ENCODE measurements at regions not wholly inside any gene's neighbourhood (a gene's known extent, or its start where the extent isn't known, plus 50 kb on each side); places are given as distances from the start of the nearest gene placed in this dataset.
A peak's percentile ranks its signal among the peaks of the same experiment; 100 is the strongest.

- Histone ChIP-seq H3K27ac (replicated peaks) (no peak overlapping the region), H3K4me3 (replicated peaks; ENCODE audit: insufficient read depth, low read length) (no peak overlapping the region), H3K27me3 (ENCODE audit: insufficient read depth, poor library complexity, severe bottlenecking) (no peaks in the 10 kb centered on the region)
- no peak for TF ChIP-seq REST (IDR thresholded peaks at IDR 0.05; ENCODE audit: insufficient replicate concordance, low read depth)
- peak; percentile 16 for TF ChIP-seq CTCF (IDR thresholded peaks at IDR 0.05; ENCODE audit: insufficient read depth, low read length)
- peak; percentile 13 to 39 for DNase-seq (ENCODE audit: low read depth in 1 of 2, low spot score in 1 of 2)
Observed at GRCh38 chr7:118352867-118353453, 128.5 kb downstream of the ANKRD7 start.

GRCh38 chr7:118366363-118366762 is 141.9 kb downstream of the ANKRD7 start:
- no peaks in the 10 kb centered on the region for H3K27me3 ChIP-seq (ENCODE audit: insufficient read depth, poor library complexity, severe bottlenecking)
- no peak overlapping the region for H3K4me3 ChIP-seq (replicated peaks; ENCODE audit: insufficient read depth, low read length)
- TF ChIP-seq REST (IDR thresholded peaks at IDR 0.05; ENCODE audit: insufficient replicate concordance, low read depth) (no peak), SPI1 (IDR thresholded peaks at IDR 0.05; ENCODE audit: borderline replicate concordance, low read depth) (no peak), CTCF (IDR thresholded peaks at IDR 0.05; ENCODE audit: insufficient read depth, low read length) (no peak), POLR2AphosphoS5 (IDR thresholded peaks at IDR 0.05; ENCODE audit: low read depth) (no peak), GABPA (IDR thresholded peaks at IDR 0.05; ENCODE audit: low read depth) (no peak)
- H3K27ac ChIP-seq (replicated peaks), result no peak overlapping the region
- no peak for DNase-seq (ENCODE audit: low read depth in 1 of 2, low spot score in 1 of 2)

- Histone ChIP-seq H3K4me3 (replicated peaks; ENCODE audit: insufficient read depth, low read length) (no peak overlapping the region), H3K27ac (replicated peaks) (no peak overlapping the region), H3K27me3 (ENCODE audit: insufficient read depth, poor library complexity, severe bottlenecking) (no peaks in the 10 kb centered on the region)
- DNase-seq (ENCODE audit: low read depth in 1 of 2, low spot score in 1 of 2), result no peak
- TF ChIP-seq GABPA (IDR thresholded peaks at IDR 0.05; ENCODE audit: low read depth) (no peak), SPI1 (IDR thresholded peaks at IDR 0.05; ENCODE audit: borderline replicate concordance, low read depth) (no peak), REST (IDR thresholded peaks at IDR 0.05; ENCODE audit: insufficient replicate concordance, low read depth) (no peak), CTCF (IDR thresholded peaks at IDR 0.05; ENCODE audit: insufficient read depth, low read length) (no peak), POLR2AphosphoS5 (IDR thresholded peaks at IDR 0.05; ENCODE audit: low read depth) (no peak)
Observed at GRCh38 chr7:118368958-118369357, 144.5 kb downstream of the ANKRD7 start.
